Stomach (tissue), 4 donors: ENCODE measurements at regions not wholly inside any gene's neighbourhood (a gene's known extent, or its start where the extent isn't known, plus 50 kb on each side); places are given as distances from the start of the nearest gene placed in this dataset.

Source experiments
- CTCF ChIP-seq, 7 experiments: fragments of 450-650 bp in 4 of 7; fragments of 200-600 bp in 3 of 7; sonication (generic) in 3 of 7; IDR thresholded peaks; one replicate each; pipeline ENCODE4 v1.5.1; 2016 to 2019; ENCODE audit warnings: antibody characterized with exemption in 7 of 7, control low read depth in 2 of 7, mild to moderate bottlenecking in 1 of 7
- EP300 ChIP-seq: sonication (generic); formaldehyde crosslinking; IDR thresholded peaks from one replicate; pipeline ENCODE4 v1.6.1; 2017; ENCODE audit warnings: antibody characterized with exemption
- POLR2AphosphoS5 ChIP-seq, 3 donors: sonication (generic); formaldehyde crosslinking; IDR thresholded peaks; one replicate each; pipeline ENCODE4 v1.6.1; 2016; ENCODE audit warnings: antibody characterized with exemption in 3 of 3

- no peak for TF ChIP-seq EP300
- TF ChIP-seq CTCF (IDR thresholded peaks at IDR 0.05): no peak
- TF ChIP-seq POLR2AphosphoS5 (IDR thresholded peaks at IDR 0.05): no peak
These were observed 701.6 kb upstream of the CBLB start for GRCh38 chr3:106570426-106570825.
